ENCODE measurements at regions not wholly inside any gene's neighbourhood (a gene's known extent, or its start where the extent isn't known, plus 50 kb on each side); places are given as distances from the start of the nearest gene placed in this dataset.
A peak's percentile ranks its signal among the peaks of the same experiment; 100 is the strongest.
"Not testable (repeated sequence)": the region's sequence is repeated elsewhere in the genome, so short reads cannot be mapped to it uniquely, and the experiment has no call there.

DNA sequence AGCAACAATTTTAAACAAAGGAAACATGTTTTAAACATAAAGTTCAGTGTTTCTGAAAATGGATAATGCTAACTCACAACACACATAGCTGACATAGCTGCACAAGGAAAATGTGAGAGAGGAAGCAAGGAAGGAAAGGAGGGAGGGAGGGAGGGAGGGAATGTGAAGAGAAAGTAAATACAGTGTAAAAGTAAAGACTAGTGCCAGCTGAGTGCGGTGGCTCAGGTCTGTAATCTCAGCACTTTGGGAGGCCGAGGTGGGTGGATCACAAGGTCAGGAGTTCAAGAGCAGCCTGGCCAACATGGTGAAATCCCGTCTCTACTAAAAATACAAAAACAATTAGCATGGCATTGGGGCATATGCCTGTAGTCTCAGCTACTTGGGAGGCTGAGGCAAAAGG lies 373.7 kb upstream of the CXADR start:
- H3K27ac ChIP-seq; DNase-seq (ENCODE audit: low read depth in 1 of 2, low spot score in 2 of 2); H3K4me1 ChIP-seq (replicated peaks); H3K36me3 ChIP-seq; H3K27me3 ChIP-seq (replicated peaks); H3K9me3 ChIP-seq (replicated peaks): not testable (repeated sequence)
- peak overlapping the region; percentile 36 for H3K4me3 ChIP-seq

DNA sequence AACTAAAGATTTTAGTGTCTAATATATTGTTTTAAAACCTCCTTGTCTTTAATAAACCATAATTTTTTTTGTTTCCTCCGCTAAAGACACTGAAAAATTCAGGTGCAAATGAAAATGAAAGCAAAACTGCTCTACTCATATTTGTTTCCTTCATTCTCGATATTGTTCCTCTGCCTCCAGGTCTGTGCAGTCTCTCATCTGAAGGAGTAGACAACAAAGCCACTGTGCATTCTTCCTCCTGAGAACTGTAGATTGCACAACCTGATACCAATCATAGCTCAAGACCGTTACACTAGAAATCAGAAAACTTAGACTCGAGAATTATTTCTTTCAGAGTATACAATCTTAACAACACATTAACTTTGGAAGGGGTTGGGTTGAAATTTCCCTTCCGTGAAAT lies 373.1 kb upstream of the CXADR start:
- no peak for DNase-seq (ENCODE audit: low read depth in 1 of 2, low spot score in 2 of 2)
- Histone ChIP-seq H3K36me3 (no peaks in the 10 kb centered on the region), H3K4me1 (replicated peaks) (no peaks in the 10 kb centered on the region), H3K27me3 (replicated peaks) (no peaks in the 10 kb centered on the region), H3K4me3 (peak overlapping the region; percentile 36), H3K9me3 (replicated peaks) (no peaks in the 10 kb centered on the region), H3K27ac (no peak overlapping the region)

DNA sequence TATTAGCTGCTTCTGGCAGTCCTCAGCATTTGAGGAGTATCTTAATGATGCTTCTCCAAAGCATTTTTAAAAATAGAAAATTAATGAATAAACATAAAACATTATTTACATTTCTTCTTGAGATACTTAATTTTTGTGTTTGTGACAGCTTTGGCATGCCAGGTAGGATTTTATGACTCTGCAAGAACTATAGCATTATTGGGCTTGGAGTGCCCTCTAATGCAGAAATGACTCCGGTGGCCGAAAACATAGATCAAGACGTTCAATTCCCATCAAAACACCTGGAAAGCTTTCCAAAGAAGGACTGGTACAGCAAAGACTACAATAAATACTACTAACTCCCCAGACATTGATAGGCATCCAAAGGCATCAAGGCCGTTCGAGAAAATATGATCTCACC lies 366.4 kb upstream of the CXADR start:
- Histone ChIP-seq H3K27ac (no peak overlapping the region), H3K4me3 (no peak overlapping the region), H3K4me1 (replicated peaks) (no peaks in the 10 kb centered on the region), H3K27me3 (replicated peaks) (no peaks in the 10 kb centered on the region), H3K9me3 (replicated peaks) (no peaks in the 10 kb centered on the region), H3K36me3 (no peaks in the 10 kb centered on the region)
- DNase-seq (ENCODE audit: low read depth in 1 of 2, low spot score in 2 of 2): no peak

DNA sequence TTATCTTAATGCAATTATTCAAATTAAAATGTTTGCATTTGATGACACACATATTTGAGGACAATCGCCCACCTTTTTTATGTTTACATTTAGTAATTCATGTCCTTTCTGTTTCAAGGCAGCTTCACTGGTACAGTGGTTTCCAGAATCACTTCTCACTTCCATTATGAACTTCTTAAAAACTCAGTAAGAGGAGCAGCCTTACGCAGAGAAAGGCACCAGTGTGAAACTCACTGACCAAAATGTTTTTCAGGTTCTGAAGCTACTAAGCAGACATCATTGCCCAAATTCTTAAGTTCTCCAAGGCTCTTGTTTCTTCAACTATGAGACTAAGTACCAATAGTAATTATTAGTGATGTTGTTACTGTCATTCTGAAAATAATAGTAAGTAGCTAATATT lies 353.1 kb upstream of the CXADR start:
- Histone ChIP-seq H3K27ac (no peak overlapping the region), H3K36me3 (no peaks in the 10 kb centered on the region)

DNA sequence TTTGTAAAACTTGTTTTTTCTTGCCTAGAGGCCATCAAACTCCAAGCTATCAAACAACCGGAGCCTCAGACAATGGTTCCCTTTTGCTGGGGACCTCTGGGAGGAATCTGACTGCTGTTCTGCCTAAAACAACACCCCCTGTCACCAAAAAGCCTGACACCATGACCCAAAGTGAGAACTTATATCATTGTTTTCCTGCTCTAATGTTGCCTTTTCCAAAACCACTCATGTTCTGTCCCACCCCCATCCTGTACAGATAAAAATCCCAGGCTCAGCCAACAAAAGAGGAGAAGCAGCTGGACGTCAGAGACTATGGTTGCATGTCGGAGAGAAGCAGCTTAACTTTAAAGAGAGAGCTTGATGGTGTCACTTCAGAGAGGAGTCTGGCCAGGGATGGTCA lies 327.2 kb upstream of the CXADR start:
- Histone ChIP-seq H3K36me3 (no peaks in the 10 kb centered on the region), H3K27ac (no peak overlapping the region), H3K9me3 (replicated peaks) (no peaks in the 10 kb centered on the region), H3K27me3 (replicated peaks) (no peaks in the 10 kb centered on the region), H3K4me1 (replicated peaks) (no peaks in the 10 kb centered on the region), H3K4me3 (no peak overlapping the region)
- no peak for DNase-seq (ENCODE audit: low read depth in 1 of 2, low spot score in 2 of 2)

More for the DNA sequence above, 353.1 kb upstream of the CXADR start:
- no peaks in the 10 kb centered on the region for H3K4me1 ChIP-seq (replicated peaks)
- no peak for DNase-seq (ENCODE audit: low read depth in 1 of 2, low spot score in 2 of 2)
- H3K27me3 ChIP-seq (replicated peaks): no peaks in the 10 kb centered on the region
- H3K9me3 ChIP-seq (replicated peaks): no peaks in the 10 kb centered on the region; the same call in 1 of the 2 replicates
- no peak overlapping the region for H3K4me3 ChIP-seq

DNA sequence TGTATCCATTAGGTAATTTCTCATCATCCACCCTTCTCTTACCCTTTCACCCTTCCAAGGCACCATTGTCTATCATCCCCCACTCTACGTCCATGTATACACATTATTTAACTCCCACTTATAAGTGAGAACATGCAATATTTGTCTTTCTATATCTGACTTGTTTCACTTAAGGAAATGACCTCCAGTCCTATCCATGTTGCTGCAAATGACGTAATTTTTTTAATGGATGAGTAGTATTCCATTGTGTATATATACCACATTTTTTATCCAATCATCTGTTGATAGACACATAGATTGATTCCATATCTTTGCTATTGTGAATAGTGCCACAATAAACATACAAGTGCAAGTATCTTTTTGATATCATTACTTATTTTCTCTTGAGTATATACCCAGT lies 322.9 kb upstream of the CXADR start:
- H3K9me3 ChIP-seq (replicated peaks): peaks cover 3% of the 10 kb centered on the region; the same call in 1 of the 2 replicates
- DNase-seq (ENCODE audit: low read depth in 1 of 2, low spot score in 2 of 2): no peak
- H3K36me3 ChIP-seq: no peaks in the 10 kb centered on the region
- no peak overlapping the region for H3K4me3 ChIP-seq
- H3K27me3 ChIP-seq (replicated peaks): no peaks in the 10 kb centered on the region
- H3K27ac ChIP-seq: no peak overlapping the region
- no peaks in the 10 kb centered on the region for H3K4me1 ChIP-seq (replicated peaks)

DNA sequence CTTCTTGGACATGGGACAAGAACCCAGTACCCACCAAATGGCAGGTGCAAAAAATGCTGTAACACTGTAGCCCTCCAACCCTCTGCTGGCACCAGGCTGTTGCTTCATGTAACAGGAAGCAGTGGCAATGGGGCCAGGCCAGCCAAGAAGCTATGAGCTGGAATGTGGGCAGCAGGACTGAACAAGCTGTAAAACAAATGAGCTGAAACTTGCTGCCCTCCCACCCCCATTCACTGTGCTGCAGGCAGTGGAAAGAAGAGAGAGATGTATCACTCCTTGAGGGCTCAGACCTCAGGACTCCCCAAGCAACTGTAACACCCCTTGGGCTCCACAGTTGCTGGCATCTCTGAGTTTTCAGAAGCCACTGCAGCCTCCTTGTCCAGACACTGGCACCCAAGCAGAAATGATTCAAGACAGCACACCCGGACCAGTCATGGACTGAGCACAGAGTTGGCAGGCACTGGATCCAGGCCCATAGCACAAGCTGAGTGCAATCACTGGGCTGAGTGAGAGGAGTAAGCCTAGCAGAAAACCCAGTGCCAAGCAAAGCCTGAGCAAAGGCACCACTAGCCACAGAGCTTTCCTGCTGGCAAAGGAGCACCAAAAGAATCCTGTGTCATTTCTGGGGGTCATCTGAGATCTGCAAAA lies 321.4 kb upstream of the CXADR start:
- DNase-seq (ENCODE audit: low read depth in 1 of 2, low spot score in 2 of 2): no peak
- no peaks in the 10 kb centered on the region; the same call in 1 of the 2 replicates for H3K4me1 ChIP-seq (replicated peaks)
- H3K36me3 ChIP-seq: no peaks in the 10 kb centered on the region
- no peak overlapping the region for H3K27ac ChIP-seq
- H3K4me3 ChIP-seq: no peak overlapping the region
- peaks cover 3% of the 10 kb centered on the region; the same call in 1 of the 2 replicates for H3K9me3 ChIP-seq (replicated peaks)
- no peaks in the 10 kb centered on the region for H3K27me3 ChIP-seq (replicated peaks)

DNA sequence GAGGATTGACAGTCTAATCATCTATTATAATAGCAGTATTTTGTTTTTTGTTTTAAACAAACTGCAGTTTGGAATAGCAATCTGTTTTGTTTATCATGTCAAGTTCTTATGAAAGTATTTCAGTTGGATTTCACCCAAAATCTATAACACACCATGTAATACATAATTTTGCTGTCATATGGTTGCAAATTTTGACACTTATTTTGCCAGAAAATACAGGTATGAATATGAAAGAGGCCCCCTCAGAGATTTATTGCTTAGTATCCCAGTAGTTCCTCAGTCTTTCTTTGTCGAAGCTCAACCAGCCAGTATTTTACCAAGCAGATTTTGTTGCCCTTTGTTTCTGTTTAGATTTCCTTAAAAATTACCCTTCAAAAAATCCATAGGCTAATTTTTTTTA lies 317.5 kb upstream of the CXADR start:
- H3K9me3 ChIP-seq (replicated peaks): peaks cover 3% of the 10 kb centered on the region; the same call in 1 of the 2 replicates
- H3K27ac ChIP-seq: no peak overlapping the region

DNA sequence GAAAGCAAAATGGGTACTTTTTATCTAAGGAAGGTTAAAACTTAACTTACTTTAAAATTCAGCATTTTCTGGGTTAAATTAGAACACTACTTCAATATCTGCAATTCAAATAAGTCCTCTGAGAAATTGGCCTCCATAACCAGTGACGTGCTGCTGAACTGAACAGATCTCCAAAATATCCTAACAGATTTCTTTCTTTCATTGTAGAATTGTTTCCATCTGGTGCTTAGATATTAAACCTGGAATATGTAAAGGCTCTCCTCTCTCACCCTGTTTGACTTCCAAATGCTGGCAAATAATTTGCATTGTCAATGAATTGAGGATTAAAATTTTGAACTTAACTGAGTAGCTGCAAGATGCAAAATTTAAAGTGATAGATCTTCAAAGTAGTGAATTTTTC lies 316.9 kb upstream of the CXADR start:
- Histone ChIP-seq H3K4me3 (no peak overlapping the region), H3K27me3 (replicated peaks) (no peaks in the 10 kb centered on the region), H3K9me3 (replicated peaks) (peaks cover 3% of the 10 kb centered on the region; the same call in 1 of the 2 replicates), H3K36me3 (no peaks in the 10 kb centered on the region), H3K4me1 (replicated peaks) (peaks cover 16% of the 10 kb centered on the region), H3K27ac (no peak overlapping the region)
- no peak for DNase-seq (ENCODE audit: low read depth in 1 of 2, low spot score in 2 of 2)

More for the DNA sequence above, 317.5 kb upstream of the CXADR start:
- DNase-seq (ENCODE audit: low read depth in 1 of 2, low spot score in 2 of 2): no peak
- Histone ChIP-seq H3K36me3 (no peaks in the 10 kb centered on the region), H3K4me3 (no peak overlapping the region), H3K27me3 (replicated peaks) (no peaks in the 10 kb centered on the region), H3K4me1 (replicated peaks) (peaks cover 16% of the 10 kb centered on the region)

DNA sequence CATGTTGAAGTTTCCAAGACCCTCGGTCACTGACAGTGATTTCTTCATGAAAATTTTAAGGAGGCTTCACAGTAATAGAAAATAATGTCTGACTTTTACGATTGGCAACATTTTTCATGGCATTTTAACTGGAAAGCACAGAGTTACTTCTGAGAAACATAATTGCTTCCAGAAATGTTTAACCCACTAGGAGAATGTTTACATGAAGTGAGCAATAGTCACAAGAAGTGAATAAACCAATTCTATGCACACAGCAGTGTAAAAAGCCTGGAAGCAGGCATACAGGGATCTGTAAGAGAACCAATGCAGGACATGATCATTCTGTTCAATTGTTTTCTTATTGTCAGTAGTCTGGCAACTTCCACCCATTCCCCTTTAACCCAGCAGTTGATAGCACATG lies 316.2 kb upstream of the CXADR start:
- H3K27me3 ChIP-seq (replicated peaks): no peaks in the 10 kb centered on the region
- peaks cover 16% of the 10 kb centered on the region for H3K4me1 ChIP-seq (replicated peaks)
- peak in 1 of 2 experiments; percentile 23 for DNase-seq (ENCODE audit: low read depth in 1 of 2, low spot score in 2 of 2)
- H3K27ac ChIP-seq: no peak overlapping the region
- H3K4me3 ChIP-seq: no peak overlapping the region
- peaks cover 3% of the 10 kb centered on the region; the same call in 1 of the 2 replicates for H3K9me3 ChIP-seq (replicated peaks)
- no peaks in the 10 kb centered on the region for H3K36me3 ChIP-seq

DNA sequence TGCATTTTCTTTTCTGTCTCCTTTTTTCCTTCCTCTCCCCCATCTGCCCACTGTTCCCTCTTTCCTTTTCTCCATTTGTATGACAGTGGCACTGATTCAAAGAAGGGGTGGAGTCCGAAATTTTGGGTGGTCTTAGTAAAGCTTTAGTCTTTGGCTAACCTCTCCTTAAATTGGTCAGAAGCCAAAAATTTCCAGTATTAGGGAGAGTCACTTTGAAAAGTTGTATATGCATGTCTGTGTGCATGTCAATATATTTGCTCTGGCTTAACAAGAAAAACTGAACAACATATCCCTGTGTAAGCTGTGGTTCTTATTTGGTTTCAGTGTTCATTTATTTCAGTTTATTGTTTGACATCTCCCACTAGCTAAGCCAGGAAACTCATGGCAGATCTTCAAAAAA lies 314.8 kb upstream of the CXADR start:
- Histone ChIP-seq H3K9me3 (replicated peaks) (peaks cover 3% of the 10 kb centered on the region; the same call in 1 of the 2 replicates), H3K36me3 (no peaks in the 10 kb centered on the region), H3K4me1 (replicated peaks) (peaks cover 16% of the 10 kb centered on the region), H3K27me3 (replicated peaks) (no peaks in the 10 kb centered on the region), H3K27ac (no peak overlapping the region), H3K4me3 (no peak overlapping the region)
- DNase-seq (ENCODE audit: low read depth in 1 of 2, low spot score in 2 of 2): peak in 1 of 2 experiments; percentile 4

DNA sequence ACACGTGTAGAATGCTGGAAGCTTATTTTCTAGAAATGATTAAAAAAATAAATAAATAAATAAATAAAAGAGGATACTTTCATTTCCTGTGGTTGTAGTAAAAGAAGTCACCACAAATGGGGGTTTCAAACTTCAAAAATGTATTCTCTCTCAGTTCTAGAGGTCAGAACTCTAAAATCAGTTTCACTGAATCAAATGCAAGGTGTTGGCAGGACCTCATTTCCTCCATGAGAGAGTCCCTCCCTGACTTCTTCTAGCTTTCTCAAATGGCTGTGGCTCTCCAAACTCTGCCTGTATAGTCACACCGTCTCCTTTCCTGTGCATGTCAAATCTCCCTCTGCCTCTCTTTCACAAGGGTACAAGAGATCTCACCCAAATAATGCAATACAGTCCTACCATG lies 312.6 kb upstream of the CXADR start:
- peaks cover 16% of the 10 kb centered on the region for H3K4me1 ChIP-seq (replicated peaks)
- no peak for DNase-seq (ENCODE audit: low read depth in 1 of 2, low spot score in 2 of 2)
- no peaks in the 10 kb centered on the region for H3K36me3 ChIP-seq
- H3K4me3 ChIP-seq: no peak overlapping the region
- H3K27ac ChIP-seq: no peak overlapping the region
- H3K27me3 ChIP-seq (replicated peaks): no peaks in the 10 kb centered on the region
- no peaks in the 10 kb centered on the region for H3K9me3 ChIP-seq (replicated peaks)

DNA sequence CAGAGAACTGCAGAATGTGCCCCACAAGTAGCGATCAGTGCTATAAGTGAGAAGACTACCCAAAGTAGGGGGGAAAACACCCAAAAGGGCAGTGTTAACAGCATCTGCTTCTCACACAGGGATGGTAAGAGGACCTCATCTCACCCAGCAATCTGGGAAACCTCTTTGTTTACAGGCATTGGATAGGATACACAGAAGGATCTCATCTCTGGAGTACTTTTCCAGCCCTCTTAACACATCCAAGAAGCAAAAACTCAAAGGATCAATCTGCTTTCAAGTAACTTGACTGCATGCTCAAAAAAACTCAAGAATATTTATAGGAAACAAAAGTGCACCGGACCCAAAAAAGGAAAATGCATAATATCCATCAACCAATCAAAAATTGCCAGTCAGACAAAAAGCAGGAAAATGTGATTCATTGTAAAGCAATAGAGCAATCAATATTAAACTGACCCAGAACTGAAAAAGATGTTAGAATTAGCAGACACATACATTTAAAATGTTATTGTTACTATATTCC lies 311.0 kb upstream of the CXADR start:
- no peaks in the 10 kb centered on the region for H3K27me3 ChIP-seq (replicated peaks)
- no peak overlapping the region for H3K27ac ChIP-seq
- DNase-seq (ENCODE audit: low read depth in 1 of 2, low spot score in 2 of 2): no peak
- H3K9me3 ChIP-seq (replicated peaks): no peaks in the 10 kb centered on the region
- H3K4me3 ChIP-seq: no peak overlapping the region
- H3K4me1 ChIP-seq (replicated peaks): peaks cover 14% of the 10 kb centered on the region
- H3K36me3 ChIP-seq: no peaks in the 10 kb centered on the region

DNA sequence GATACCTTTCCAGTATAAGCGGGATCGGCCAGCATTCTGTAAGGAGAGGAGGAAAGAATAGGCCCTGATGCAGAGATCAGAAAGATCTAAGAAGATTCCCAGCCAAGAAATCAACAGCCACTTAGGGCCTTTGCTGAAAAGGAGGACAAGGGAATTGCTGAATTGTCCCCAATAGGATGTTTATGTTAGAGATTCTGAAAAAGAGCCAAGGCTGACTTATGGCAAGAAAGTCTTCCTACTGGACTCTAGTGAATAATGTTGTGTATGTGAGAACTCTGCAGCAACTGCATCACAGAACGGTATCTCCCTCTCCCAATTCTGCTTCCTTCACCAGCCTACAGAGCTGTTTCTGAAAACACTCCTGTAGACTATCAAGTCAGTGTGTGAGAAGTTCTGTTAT lies 298.0 kb upstream of the CXADR start:
- Histone ChIP-seq H3K27me3 (replicated peaks) (no peaks in the 10 kb centered on the region), H3K4me3 (no peak overlapping the region), H3K4me1 (replicated peaks) (no peaks in the 10 kb centered on the region), H3K27ac (no peak overlapping the region), H3K36me3 (no peaks in the 10 kb centered on the region), H3K9me3 (replicated peaks) (no peaks in the 10 kb centered on the region)
- DNase-seq (ENCODE audit: low read depth in 1 of 2, low spot score in 2 of 2): no peak

DNA sequence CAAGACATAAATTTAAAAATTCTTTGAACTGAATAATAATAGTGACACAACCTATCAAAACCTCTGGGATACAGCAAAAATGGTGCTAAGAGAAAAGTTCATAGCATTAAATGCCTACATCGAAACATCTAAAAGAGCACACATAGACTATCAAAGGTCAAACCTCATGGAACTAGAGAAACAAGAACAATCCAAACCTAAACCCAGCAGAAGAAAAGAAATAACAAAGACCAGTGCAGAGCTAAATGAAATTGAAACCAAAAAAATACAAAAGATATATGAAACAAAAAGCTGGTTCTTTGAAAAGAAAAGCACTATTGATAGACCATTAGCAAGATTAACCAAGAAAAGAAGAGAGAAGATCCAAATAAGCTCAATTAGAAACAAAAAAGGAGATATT lies 293.8 kb upstream of the CXADR start:
- H3K27ac ChIP-seq; H3K9me3 ChIP-seq (replicated peaks); DNase-seq (ENCODE audit: low read depth in 1 of 2, low spot score in 2 of 2); H3K36me3 ChIP-seq; H3K4me1 ChIP-seq (replicated peaks); H3K27me3 ChIP-seq (replicated peaks); H3K4me3 ChIP-seq: not testable (repeated sequence)
